HCT116 (cell line): ENCODE measurements at regions not wholly inside any gene's neighbourhood (a gene's known extent, or its start where the extent isn't known, plus 50 kb on each side); places are given as distances from the start of the nearest gene placed in this dataset.

Experiments used
- ATAC-seq: fragments of 200-7000 bp; cut with Tn5 transposase; 2 replicates; pipeline ENCODE4 v1.9.1; 2020; ENCODE audit warnings: mild to moderate bottlenecking, moderate library complexity
- BruUV-seq: library from RNA; stranded (reverse); fragments of 400-500 nt; replicated peaks from 2 replicates; lab custom pipeline; 2021; lab: Mats Ljungman, UMichigan
- CTCF ChIA-PET: fragments of 300-600 bp; sonication (Branson Sonifier 250); formaldehyde crosslinking; loops from one replicate; lab custom pipeline; 2021; ENCODE audit warnings: antibody characterized with exemption; lab: Charles Lee
- POLR2A ChIA-PET: fragments of 300-600, 350-600 bp; sonication (Branson Sonifier 250); formaldehyde crosslinking; loops from one replicate; lab custom pipeline; 2021; ENCODE audit warnings: antibody characterized with exemption; lab: Charles Lee
- RAD21 ChIA-PET, 2 experiments: fragments of 300-600 bp; sonication (Branson Sonifier 250); formaldehyde crosslinking; loops; one replicate each; lab custom pipeline; 2023; ENCODE audit warnings: low total read pairs in 2 of 2; ENCODE audit not compliant: uncharacterized antibody in 2 of 2, unreplicated experiment in 2 of 2, low non-redundant PET in 1 of 2; lab: Charles Lee
- DNase-seq: peaks from one replicate; pipeline ENCODE4 v3.0.0-alpha.2; 2010; ENCODE audit warnings: low read depth, low spot score
- H2AFZ ChIP-seq: fragments of 200-600 bp; shearing (Covaris generic), sonication (generic); 2 replicates; pipeline ENCODE4 v1.6.1; 2017; ENCODE audit warnings: low read depth, mixed run types, mixed read lengths, antibody characterized with exemption, low read length; ENCODE audit not compliant: poor library complexity, severe bottlenecking
- H3K27ac ChIP-seq: 2 replicates; pipeline ENCODE4 v1.5.1; 2012; ENCODE audit warnings: low read depth, low read length
- H3K27me3 ChIP-seq: fragments of 200-600 bp; sonication (generic); 2 replicates; pipeline ENCODE4 v1.6.1; 2016; ENCODE audit warnings: mixed run types, low read length, mixed read lengths; ENCODE audit not compliant: insufficient read depth
- H3K36me3 ChIP-seq, 2 experiments: fragments of 200-500 bp in 1 of 2; fragments of 200-600 bp in 1 of 2; sonication (Bioruptor generic) in 1 of 2; sonication (generic) in 1 of 2; 2 replicates each; pipeline versions ENCODE4 v1.5.1 to v1.6.1; 2014 to 2016; ENCODE audit warnings: low read length in 2 of 2, inconsistent platforms in 1 of 2, mixed read lengths in 1 of 2, mixed run types in 1 of 2; ENCODE audit not compliant: insufficient read depth in 2 of 2, control insufficient read depth in 1 of 2
- H3K4me1 ChIP-seq, 2 experiments: fragments of 200-600 bp in 1 of 2; sonication (generic) in 1 of 2; 2 replicates each; pipeline versions ENCODE4 v1.5.1 to v1.6.1; 2012 to 2017; ENCODE audit warnings: low read length in 2 of 2, inconsistent platforms in 1 of 2, mild to moderate bottlenecking in 1 of 2, mixed read lengths in 1 of 2, mixed run types in 1 of 2, moderate library complexity in 1 of 2; ENCODE audit not compliant: insufficient read depth in 2 of 2, control insufficient read depth in 1 of 2
- H3K4me2 ChIP-seq: fragments of 200-600 bp; sonication (generic); 2 replicates; pipeline ENCODE4 v1.6.1; 2017; ENCODE audit warnings: mixed run types, low read length, mixed read lengths
- H3K4me3 ChIP-seq, 2 experiments: fragments of 200-600 bp in 1 of 2; sonication (generic) in 1 of 2; replicated peaks in 1 of 2; 2 replicates each; pipeline ENCODE4 v1.5.1; 2011 to 2016; ENCODE audit warnings: low read length in 2 of 2, control low read depth in 1 of 2, low read depth in 1 of 2, mild to moderate bottlenecking in 1 of 2, mixed read lengths in 1 of 2, mixed run types in 1 of 2
- H3K79me2 ChIP-seq: fragments of 200-600 bp; sonication (generic); 2 replicates; pipeline ENCODE4 v1.6.1; 2017; ENCODE audit warnings: mild to moderate bottlenecking, mixed run types, low read length, moderate library complexity, mixed read lengths; ENCODE audit not compliant: insufficient read depth
- H3K9ac ChIP-seq: fragments of 200-600 bp; sonication (generic); 2 replicates; pipeline ENCODE4 v1.6.1; 2016; ENCODE audit warnings: low read length, mixed read lengths
- H3K9me2 ChIP-seq: fragments of 200-600 bp; sonication (generic), shearing (Covaris generic); 2 replicates; pipeline ENCODE4 v1.6.1; 2017; ENCODE audit warnings: mixed run types, mild to moderate bottlenecking, moderate library complexity; ENCODE audit not compliant: insufficient read depth
- H3K9me3 ChIP-seq, 2 experiments: fragments of 200-500 bp in 1 of 2; fragments of 200-600 bp in 1 of 2; sonication (Bioruptor generic) in 1 of 2; sonication (generic) in 1 of 2; 2 replicates each; pipeline ENCODE4 v1.6.1; 2014 to 2017; ENCODE audit warnings: low read length in 2 of 2, mixed read lengths in 2 of 2, inconsistent platforms in 1 of 2, low read depth in 1 of 2, mild to moderate bottlenecking in 1 of 2, mixed run types in 1 of 2, moderate library complexity in 1 of 2; ENCODE audit not compliant: control insufficient read depth in 1 of 2, insufficient read depth in 1 of 2
- H4K20me1 ChIP-seq: fragments of 200-600 bp; sonication (generic), shearing (Covaris generic); 2 replicates; pipeline ENCODE4 v1.6.1; 2017; ENCODE audit warnings: mixed run types, mild to moderate bottlenecking, moderate library complexity; ENCODE audit not compliant: insufficient read depth
- ATF3 ChIP-seq: IDR thresholded peaks from 2 replicates; pipeline ENCODE4 v1.6.1; 2012
- CEBPB ChIP-seq: IDR thresholded peaks from 2 replicates; pipeline ENCODE4 v1.6.1; 2012; ENCODE audit warnings: low read depth
- EZH2 ChIP-seq: fragments of 200-600 bp; sonication (generic); IDR thresholded peaks from 2 replicates; pipeline ENCODE4 v1.6.1; 2017; ENCODE audit warnings: antibody characterized with exemption, mixed run types
- FOSL1 ChIP-seq: IDR thresholded peaks from 2 replicates; pipeline ENCODE4 v1.6.1; 2012; ENCODE audit warnings: low read depth
- JUND ChIP-seq: IDR thresholded peaks from 2 replicates; pipeline ENCODE4 v1.6.1; 2012
- POLR2A ChIP-seq: IDR thresholded peaks from 2 replicates; pipeline ENCODE4 v1.7.0; 2011; ENCODE audit warnings: borderline replicate concordance; ENCODE audit not compliant: insufficient read depth, insufficient read length; ENCODE audit errors: extremely low read depth
- POLR2AphosphoS5 ChIP-seq: IDR thresholded peaks from 2 replicates; pipeline ENCODE4 v1.6.1; 2011; ENCODE audit warnings: mild to moderate bottlenecking, low read depth, low read length, moderate library complexity
- REST ChIP-seq: IDR thresholded peaks from 2 replicates; pipeline ENCODE4 v1.6.1; 2012; ENCODE audit warnings: low read depth
- SP1 ChIP-seq: IDR thresholded peaks from 2 replicates; pipeline ENCODE4 v1.6.1; 2012; ENCODE audit warnings: low read depth
- SRF ChIP-seq: IDR thresholded peaks from 2 replicates; pipeline ENCODE4 v1.6.1; 2012; ENCODE audit warnings: low read depth
- YY1 ChIP-seq: IDR thresholded peaks from 2 replicates; pipeline ENCODE4 v1.6.1; 2011; ENCODE audit warnings: low read length, low read depth, moderate library complexity, mild to moderate bottlenecking; ENCODE audit not compliant: insufficient replicate concordance; ENCODE audit errors: extremely low read depth
- ZBTB33 ChIP-seq: IDR thresholded peaks from 2 replicates; pipeline ENCODE4 v1.6.1; 2011; ENCODE audit warnings: mild to moderate bottlenecking, low read length, moderate library complexity; ENCODE audit not compliant: insufficient replicate concordance; ENCODE audit errors: extremely low read depth
- intact Hi-C: fragments of 100-400 bp; cut with micrococcal nuclease; formaldehyde crosslinking; loops from 2 replicates; pipeline ENCODE4 v1.10.0; 2022

- H3K4me3 ChIP-seq: no peak overlapping the region
- ChIA-PET CTCF (no interaction called here), POLR2A (no interaction called here), RAD21 (no interaction called here)
- no peak overlapping the region for H3K27ac ChIP-seq
- BruUV-seq: no TSS peak
- no peak overlapping the region for H3K4me2 ChIP-seq
- H3K9me3 ChIP-seq: peaks cover 17 to 24% of the 10 kb centered on the region in 2 experiments; a peak in 2 of 4 replicates
- ATAC-seq (no peak), DNase-seq (no peak)
- no peaks in the 10 kb centered on the region for H4K20me1 ChIP-seq
- TF ChIP-seq SP1 (no peak), SRF (no peak), CEBPB (no peak), YY1 (no peak), ATF3 (no peak), POLR2A (no peak), REST (no peak), ZBTB33 (no peak), EZH2 (no peak), FOSL1 (no peak), JUND (no peak), POLR2AphosphoS5 (no peak)
- H3K27me3 ChIP-seq: no peaks in the 10 kb centered on the region
- no peaks in the 10 kb centered on the region for H3K36me3 ChIP-seq
- H3K9me2 ChIP-seq: no peaks in the 10 kb centered on the region
- H2AFZ ChIP-seq: no peak overlapping the region
- no peaks in the 10 kb centered on the region for H3K79me2 ChIP-seq
- H3K9ac ChIP-seq: no peak overlapping the region
- intact Hi-C loops: no loop called here
- H3K4me1 ChIP-seq: no peaks in the 10 kb centered on the region
Observed at GRCh38 chr4:61067381-61067780, 132.7 kb upstream of the ADGRL3 start.
